IMR-90 (cell line): ENCODE measurements at regions not wholly inside any gene's neighbourhood (a gene's known extent, or its start where the extent isn't known, plus 50 kb on each side); places are given as distances from the start of the nearest gene placed in this dataset.

ENCODE experiments used
- ATAC-seq: fragments of 200-7000 bp; cut with Tn5 transposase; 2 replicates; pipeline ENCODE4 v1.9.1; 2020; ENCODE audit warnings: low read depth, mild to moderate bottlenecking, moderate library complexity
- BruUV-seq: library from RNA; stranded (reverse); fragments of 400-500 nt; replicated peaks from 2 replicates; lab custom pipeline; 2021; lab: Mats Ljungman, UMichigan
- CTCF ChIA-PET: fragments of 300-600 bp; formaldehyde crosslinking; extraction: SDS; loops from one replicate; lab custom pipeline; 2021; ENCODE audit warnings: antibody characterized with exemption; lab: Yijun Ruan, JAX
- POLR2A ChIA-PET: fragments of 300-600 bp; sonication (Branson Sonifier 250); formaldehyde crosslinking; loops from one replicate; lab custom pipeline; 2022; ENCODE audit warnings: antibody characterized with exemption; ENCODE audit not compliant: unreplicated experiment; lab: Charles Lee
- DNase-seq: peaks from one replicate; pipeline ENCODE4 v3.0.0; 2013
- H2AFZ ChIP-seq: replicated peaks from 2 replicates; pipeline ENCODE3; 2013; ENCODE audit warnings: low read length, mild to moderate bottlenecking; ENCODE audit not compliant: poor library complexity
- H2AK5ac ChIP-seq: 2 replicates; pipeline ENCODE4 v1.6.1; 2013; ENCODE audit warnings: low read depth, low read length, inconsistent platforms
- H2AK9ac ChIP-seq: replicated peaks from 2 replicates; pipeline ENCODE3; 2013; ENCODE audit warnings: mild to moderate bottlenecking, low read depth, low read length, moderate library complexity; ENCODE audit not compliant: poor library complexity
- H2BK120ac ChIP-seq: 2 replicates; pipeline ENCODE4 v1.6.1; 2013; ENCODE audit warnings: low read depth, low read length, inconsistent platforms
- H2BK15ac ChIP-seq: 3 replicates; pipeline ENCODE4 v1.6.1; 2013; ENCODE audit warnings: low read depth, low read length, inconsistent platforms
- H2BK20ac ChIP-seq: 2 replicates; pipeline ENCODE4 v1.6.1; 2013; ENCODE audit warnings: low read depth, mild to moderate bottlenecking, inconsistent platforms, low read length, moderate library complexity
- H2BK5ac ChIP-seq: 2 replicates; pipeline ENCODE4 v1.6.1; 2013; ENCODE audit warnings: mild to moderate bottlenecking, low read depth, low read length, inconsistent platforms; ENCODE audit not compliant: poor library complexity, severe bottlenecking
- H3K14ac ChIP-seq: replicated peaks from 2 replicates; pipeline ENCODE4 v1.6.1; 2013; ENCODE audit warnings: low read depth, low read length, inconsistent platforms
- H3K18ac ChIP-seq: 2 replicates; pipeline ENCODE4 v1.6.1; 2013; ENCODE audit warnings: low read depth, low read length, control low read depth
- H3K23ac ChIP-seq: 2 replicates; pipeline ENCODE4 v1.6.1; 2013; ENCODE audit warnings: low read depth, low read length, inconsistent platforms
- H3K27ac ChIP-seq: 2 replicates; pipeline ENCODE4 v1.5.1; 2013; ENCODE audit warnings: mild to moderate bottlenecking, control low read depth, low read length; ENCODE audit not compliant: insufficient read depth
- H3K27me3 ChIP-seq: 2 replicates; pipeline ENCODE4 v1.6.1; 2013; ENCODE audit warnings: low read length; ENCODE audit not compliant: control insufficient read depth, insufficient read depth
- H3K36me3 ChIP-seq: 2 replicates; pipeline ENCODE4 v1.6.1; 2013; ENCODE audit warnings: low read length, mixed read lengths; ENCODE audit not compliant: control insufficient read depth, insufficient read depth
- H3K4ac ChIP-seq: 2 replicates; pipeline ENCODE4 v1.6.1; 2013; ENCODE audit warnings: low read depth, low read length, inconsistent platforms
- H3K4me1 ChIP-seq: 2 replicates; pipeline ENCODE4 v1.6.1; 2013; ENCODE audit warnings: low read length, mixed read lengths; ENCODE audit not compliant: control insufficient read depth, insufficient read depth
- H3K4me2 ChIP-seq: 2 replicates; pipeline ENCODE4 v1.6.1; 2013; ENCODE audit warnings: low read depth, mild to moderate bottlenecking, control low read depth, low read length, moderate library complexity
- H3K4me3 ChIP-seq: 2 replicates; pipeline ENCODE4 v1.5.1; 2013; ENCODE audit warnings: low read depth, mild to moderate bottlenecking, control low read depth, low read length, moderate library complexity; ENCODE audit not compliant: insufficient read depth
- H3K56ac ChIP-seq: 2 replicates; pipeline ENCODE4 v1.6.1; 2013; ENCODE audit warnings: low read length, inconsistent platforms; ENCODE audit not compliant: insufficient read depth; ENCODE audit errors: extremely low read depth
- H3K79me1 ChIP-seq, 2 experiments: 2 replicates each; pipeline ENCODE4 v1.6.1; 2013; ENCODE audit warnings: low read length in 2 of 2, inconsistent platforms in 1 of 2, low read depth in 1 of 2
- H3K9ac ChIP-seq: 2 replicates; pipeline ENCODE4 v1.6.1; 2013; ENCODE audit warnings: low read depth, low read length, control low read depth
- H3K9me1 ChIP-seq: 2 replicates; pipeline ENCODE4 v1.6.1; 2013; ENCODE audit warnings: low read length, inconsistent platforms; ENCODE audit not compliant: insufficient read depth
- H3K9me3 ChIP-seq: 2 replicates; pipeline ENCODE4 v1.6.1; 2013; ENCODE audit warnings: low read length; ENCODE audit not compliant: control insufficient read depth, insufficient read depth
- H4K20me1 ChIP-seq: 2 replicates; pipeline ENCODE4 v1.6.1; 2013; ENCODE audit warnings: low read length, inconsistent platforms; ENCODE audit not compliant: insufficient read depth
- H4K5ac ChIP-seq: 2 replicates; pipeline ENCODE4 v1.6.1; 2013; ENCODE audit warnings: mild to moderate bottlenecking, low read depth, low read length, control low read depth
- H4K8ac ChIP-seq, 2 experiments: 2 replicates each; pipeline ENCODE4 v1.6.1; 2013; ENCODE audit warnings: low read depth in 2 of 2, low read length in 2 of 2, control low read depth in 1 of 2, inconsistent platforms in 1 of 2
- H4K91ac ChIP-seq: 2 replicates; pipeline ENCODE4 v1.6.1; 2013; ENCODE audit warnings: low read depth, low read length, inconsistent platforms; ENCODE audit not compliant: insufficient read depth
- CTCF ChIP-seq: conservative IDR thresholded peaks from 2 replicates; pipeline ENCODE4 v1.5.1; 2012; ENCODE audit warnings: mild to moderate bottlenecking, low read depth, low read length, improper control_type of control experiment
- MXI1 ChIP-seq: IDR thresholded peaks from 2 replicates; pipeline ENCODE4 v1.6.1; 2012; ENCODE audit warnings: low read depth, mild to moderate bottlenecking, low read length, moderate library complexity, borderline replicate concordance
- RAD21 ChIP-seq: IDR thresholded peaks from 2 replicates; pipeline ENCODE4 v1.6.1; 2012; ENCODE audit warnings: low read length, improper control_type of control experiment
- dilution Hi-C: fragments of 300-500 bp; cut with HindIII; formaldehyde crosslinking; loops from one replicate; pipeline ENCODE4 v1.14.3; 2018; ENCODE audit warnings: low sequenced_read_pairs; ENCODE audit not compliant: unreplicated experiment
- in situ Hi-C: fragments of 300-500 bp; cut with MboI; formaldehyde crosslinking; loops from 3 replicates; pipeline ENCODE4 v1.14.3; 2019; ENCODE audit warnings: low sequenced_read_pairs, inconsistent platforms, mixed read lengths
- intact Hi-C: fragments of 100-400 bp; cut with micrococcal nuclease; formaldehyde crosslinking; loops from 2 replicates; pipeline ENCODE4 v1.10.0; 2022

DNA sequence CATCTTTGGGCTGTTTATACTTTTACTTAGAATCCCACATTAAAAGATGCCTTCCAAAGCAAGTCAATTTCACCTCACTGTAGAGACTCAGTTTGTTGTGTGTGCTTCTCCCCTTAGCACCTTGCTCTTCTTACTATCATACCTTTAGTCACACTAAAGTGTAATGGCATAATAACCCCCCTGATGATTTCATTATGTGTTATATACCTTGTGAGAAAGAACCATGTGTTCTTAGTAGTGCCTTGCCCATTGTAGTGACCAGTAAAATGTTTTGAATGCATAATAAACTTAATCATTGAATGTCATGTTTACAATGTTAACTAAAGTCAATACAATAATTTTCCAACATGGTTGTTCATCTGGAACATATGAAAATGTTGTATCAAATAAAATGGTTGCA, 1621.9 kb downstream of the PCDH7 start:
- Histone ChIP-seq H4K20me1 (no peaks in the 10 kb centered on the region), H4K8ac (no peak overlapping the region), H3K4me3 (no peak overlapping the region), H4K5ac (no peak overlapping the region), H3K56ac (no peak overlapping the region), H2AK9ac (no peak overlapping the region), H3K79me1 (no peaks in the 10 kb centered on the region), H3K14ac (no peak overlapping the region), H2BK20ac (no peak overlapping the region), H3K23ac (no peak overlapping the region), H3K4me2 (no peak overlapping the region), H3K9me1 (no peaks in the 10 kb centered on the region), H2BK15ac (no peak overlapping the region), H2BK120ac (no peak overlapping the region), H3K9me3 (no peaks in the 10 kb centered on the region; the same call in 1 of the 2 replicates), H2BK5ac (no peak overlapping the region), H2AK5ac (no peak overlapping the region), H3K18ac (no peak overlapping the region), H3K4ac (no peak overlapping the region), H3K27me3 (no peaks in the 10 kb centered on the region), H2AFZ (no peak overlapping the region), H3K4me1 (no peaks in the 10 kb centered on the region), H3K36me3 (no peaks in the 10 kb centered on the region), H3K9ac (no peak overlapping the region), H3K27ac (no peak overlapping the region), H4K91ac (no peak overlapping the region)
- DNase-seq (no peak), ATAC-seq (no peak)
- intact Hi-C loops (no loop called here), dilution Hi-C loops (no loop called here), in situ Hi-C loops (no loop called here)
- POLR2A ChIA-PET: no interaction called here
- no peak for TF ChIP-seq RAD21
- TF ChIP-seq CTCF: no peak
- no peak for TF ChIP-seq MXI1
- BruUV-seq: no TSS peak
- CTCF ChIA-PET: no interaction called here
